ENCODE measurements at regions not wholly inside any gene's neighbourhood (a gene's known extent, or its start where the extent isn't known, plus 50 kb on each side); places are given as distances from the start of the nearest gene placed in this dataset.

DNA sequence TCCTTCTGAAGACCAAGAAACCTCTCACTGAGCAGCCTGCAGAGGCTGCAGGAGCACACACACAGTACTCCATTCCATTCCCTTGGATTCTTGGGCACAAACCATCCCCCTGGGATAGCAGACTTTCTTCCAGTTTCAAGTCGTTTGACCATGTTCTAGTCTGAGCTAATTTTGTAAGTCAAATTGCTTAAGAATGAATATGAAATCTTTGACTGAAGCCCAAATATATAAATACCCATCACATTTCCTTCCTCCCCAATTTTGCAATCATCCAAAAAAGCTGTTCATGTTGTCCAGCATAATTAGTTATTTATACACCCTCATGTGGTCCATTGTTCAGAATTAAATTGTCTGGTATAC is 231.2 kb upstream of the TPRG1 start:
- DNase-seq (ENCODE audit: low read depth), result no peak

DNA sequence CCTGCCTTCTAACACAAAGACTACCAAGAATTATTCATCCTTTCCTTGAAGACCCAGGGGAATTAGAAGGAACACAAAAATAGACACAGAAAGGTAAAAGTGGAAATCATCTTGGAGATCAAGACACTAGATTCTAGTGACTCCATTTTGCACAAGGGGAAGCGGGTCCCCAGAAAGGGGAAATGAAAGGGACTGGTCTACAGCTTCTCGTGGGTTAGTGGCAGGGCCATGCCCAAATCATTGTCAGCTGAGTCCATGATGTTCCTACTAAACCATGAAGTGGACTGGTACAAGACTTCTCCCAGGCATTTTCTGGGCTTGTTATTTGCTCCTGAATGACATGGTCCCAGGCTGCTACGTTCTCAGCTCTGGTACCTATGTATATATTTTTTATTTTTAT is 230.7 kb upstream of the TPRG1 start:
- no peak for DNase-seq (ENCODE audit: low read depth)

- no peak for DNase-seq (ENCODE audit: low read depth)
These were observed 229.6 kb upstream of the TPRG1 start for GRCh38 chr3:188942191-188942590.

GRCh38 chr3:188943591-188943990 is 228.2 kb upstream of the TPRG1 start:
- no peak for DNase-seq (ENCODE audit: low read depth)

DNA sequence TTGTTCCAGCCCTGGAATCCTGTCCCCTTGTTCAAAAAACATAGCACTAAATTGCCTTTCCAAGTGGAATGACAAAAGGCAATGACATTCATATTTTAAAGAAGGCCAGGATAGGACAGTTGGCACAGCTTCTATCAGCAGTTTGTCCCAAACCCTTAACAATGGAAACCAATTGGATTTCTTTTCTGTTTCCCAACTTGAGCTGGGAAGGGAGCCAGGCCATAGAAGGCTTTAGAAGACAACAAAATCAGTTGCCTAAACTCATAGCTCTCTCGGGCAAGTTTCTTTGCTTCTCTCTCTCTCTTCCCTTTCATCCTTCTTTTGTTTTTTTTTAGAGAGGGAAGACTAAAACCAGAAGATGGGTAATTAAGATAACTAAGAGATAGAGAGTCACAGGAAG is 227.7 kb upstream of the TPRG1 start:
- DNase-seq (ENCODE audit: low read depth), result no peak

GRCh38 chr3:188946351-188947240 is 225.2 kb upstream of the TPRG1 start:
- DNase-seq (ENCODE audit: low read depth), result no peak

DNA sequence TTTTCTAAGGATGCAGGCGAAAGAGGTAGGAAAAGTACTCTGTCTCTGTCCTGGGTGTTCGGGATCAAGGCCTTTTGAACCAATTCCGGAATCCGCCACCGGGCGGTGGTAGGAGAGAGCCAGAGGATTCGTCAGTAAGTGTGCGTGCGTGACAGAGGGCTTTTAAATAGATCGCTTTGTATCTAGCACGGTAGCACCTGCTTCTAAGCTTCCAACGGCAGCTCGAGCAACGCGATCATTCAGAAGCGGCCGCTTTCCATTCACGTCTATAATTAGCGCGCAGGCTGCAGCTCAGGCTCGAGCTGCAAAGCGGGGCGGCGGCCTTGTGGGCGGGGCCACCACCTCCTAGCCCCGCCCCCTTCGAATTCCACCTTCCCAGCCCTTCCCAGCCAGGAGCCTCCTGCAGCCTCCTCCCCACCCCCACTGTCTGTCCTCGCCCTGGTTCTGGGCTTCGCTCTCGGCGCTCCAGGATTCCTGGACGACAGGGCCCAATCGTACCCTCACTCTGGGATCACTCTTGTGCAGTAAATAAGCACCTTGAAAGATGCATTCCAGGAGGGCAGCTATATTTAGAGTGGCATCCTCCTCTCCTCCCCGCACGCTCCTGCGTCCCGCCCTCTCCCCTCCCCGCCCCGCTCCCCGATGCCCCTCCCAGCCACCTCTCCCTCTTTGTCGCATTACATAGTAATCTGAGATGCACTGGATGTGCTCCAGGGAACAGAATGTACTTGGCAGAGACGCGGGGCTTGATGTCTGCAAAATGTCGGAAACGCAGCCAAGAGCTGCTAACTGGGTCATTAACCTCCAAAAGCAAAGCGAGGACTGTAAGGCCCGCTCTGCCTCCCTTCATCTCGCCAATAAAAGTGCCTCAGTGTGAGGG is 224.1 kb upstream of the TPRG1 start:
- no peak for DNase-seq (ENCODE audit: low read depth)

- DNase-seq (ENCODE audit: low read depth), result peak; percentile 67
These were observed 223.3 kb upstream of the TPRG1 start for GRCh38 chr3:188948281-188948996.

- no peak for DNase-seq (ENCODE audit: low read depth)
These were observed 222.8 kb upstream of the TPRG1 start for GRCh38 chr3:188948997-188949389.

DNA sequence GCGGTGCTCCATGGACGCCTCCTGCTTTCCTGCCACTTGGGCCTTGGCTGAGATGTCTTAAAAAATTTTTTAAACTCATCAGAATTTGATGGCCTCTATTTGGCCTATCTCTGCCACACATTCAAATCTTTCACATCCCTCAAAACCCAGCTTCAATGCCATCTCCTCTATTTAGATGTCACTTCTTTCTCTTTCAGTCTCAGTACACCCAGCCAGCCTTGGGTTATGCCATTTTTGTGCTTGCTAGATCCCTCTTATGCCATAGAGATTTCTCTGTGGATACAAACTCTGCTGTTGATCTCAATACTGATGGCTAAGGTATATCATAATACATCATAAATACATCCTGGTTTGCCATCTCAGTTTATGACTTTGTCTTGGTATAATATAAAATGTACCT is 222.3 kb upstream of the TPRG1 start:
- DNase-seq (ENCODE audit: low read depth), result no peak

GRCh38 chr3:188949996-188950395 is 221.8 kb upstream of the TPRG1 start:
- DNase-seq (ENCODE audit: low read depth), result no peak

- DNase-seq (ENCODE audit: low read depth), result peak; percentile 82
These were observed 220.8 kb upstream of the TPRG1 start for GRCh38 chr3:188950832-188951489.

- DNase-seq (ENCODE audit: low read depth), result no peak
These were observed 220.0 kb upstream of the TPRG1 start for GRCh38 chr3:188951734-188952133.

DNA sequence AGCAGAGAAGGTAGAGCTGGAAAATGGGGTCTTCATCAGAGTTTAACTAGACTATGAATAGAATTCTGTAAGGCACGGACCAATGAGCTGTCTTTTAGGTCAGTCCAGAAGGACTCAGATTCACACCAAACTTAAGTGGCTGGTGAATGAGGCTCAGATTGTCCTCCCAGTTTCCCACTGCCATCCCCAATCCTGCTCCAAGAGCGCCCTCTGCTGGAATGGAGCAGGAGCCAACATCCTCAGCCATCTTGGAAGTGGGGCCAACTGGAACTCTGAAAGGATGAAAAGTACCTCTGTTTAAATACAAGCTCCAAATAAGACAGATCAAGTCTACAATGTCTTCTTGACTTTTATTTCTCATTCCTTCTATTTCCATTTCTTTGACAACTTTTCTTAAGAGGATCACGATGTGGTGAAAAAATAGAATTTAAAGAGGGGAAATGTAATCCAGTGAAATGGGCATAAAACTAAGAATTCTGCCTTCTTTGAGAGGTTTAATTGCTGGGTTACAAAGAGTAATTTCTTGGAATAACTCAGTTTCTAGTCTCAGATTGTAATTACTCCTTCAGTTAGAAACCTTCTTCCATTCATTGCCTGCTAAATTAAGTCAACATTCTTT is 217.1 kb upstream of the TPRG1 start:
- DNase-seq (ENCODE audit: low read depth), result peak; percentile 71

- no peak for DNase-seq (ENCODE audit: low read depth)
These were observed 215.9 kb upstream of the TPRG1 start for GRCh38 chr3:188955919-188956318.

DNA sequence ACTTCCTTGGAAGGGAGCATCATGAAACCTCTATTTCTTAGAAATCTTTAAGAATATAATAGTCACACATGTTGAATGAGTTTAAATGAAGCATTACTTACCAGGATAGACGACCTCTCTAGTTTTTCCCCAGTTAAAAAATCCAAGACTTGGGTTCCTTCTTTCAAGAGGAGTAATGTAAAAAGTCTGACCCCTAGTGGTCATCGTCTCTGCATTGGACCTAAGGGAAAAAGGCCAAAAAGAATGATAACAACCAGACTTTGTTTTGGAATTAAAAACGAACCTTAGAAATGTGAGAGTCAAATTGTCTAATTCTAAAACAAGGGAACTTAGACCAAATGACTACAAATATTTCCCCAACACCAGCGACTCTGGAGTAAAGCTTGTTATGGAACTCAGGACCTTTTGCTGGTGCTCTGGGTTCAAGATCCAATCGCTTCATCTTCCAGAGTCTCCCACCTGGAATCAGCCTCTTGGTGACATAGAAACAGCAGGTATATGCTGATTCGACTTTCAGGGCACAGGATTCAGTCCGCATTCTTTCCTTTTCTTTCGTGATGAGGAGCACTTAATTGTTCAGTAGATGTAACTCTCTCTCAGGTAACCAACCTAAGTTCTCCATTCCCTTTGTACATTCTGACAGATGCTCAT is 214.8 kb upstream of the TPRG1 start:
- DNase-seq (ENCODE audit: low read depth), result no peak

DNA sequence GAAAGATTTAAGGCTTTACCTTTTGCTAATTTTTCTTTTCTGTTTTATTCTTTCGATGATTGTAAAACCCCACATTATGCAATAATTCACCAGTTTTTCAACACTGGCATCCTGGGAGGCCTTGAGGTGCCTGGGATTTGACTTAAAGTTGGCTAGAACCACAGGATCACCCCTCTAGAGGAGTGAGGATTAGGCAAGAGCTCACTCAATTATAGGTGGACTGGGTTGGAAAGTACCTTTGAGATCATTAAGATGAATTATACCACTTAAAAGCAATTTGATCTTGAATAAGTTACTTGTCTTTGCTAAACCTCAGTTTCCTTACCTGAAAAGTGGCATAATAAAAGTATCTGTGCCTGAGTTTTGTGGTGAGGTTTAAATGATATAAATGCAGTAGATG is 212.8 kb upstream of the TPRG1 start:
- DNase-seq (ENCODE audit: low read depth), result no peak

GRCh38 chr3:188962253-188963247 is 209.2 kb upstream of the TPRG1 start:
- no peak for DNase-seq (ENCODE audit: low read depth)

DNA sequence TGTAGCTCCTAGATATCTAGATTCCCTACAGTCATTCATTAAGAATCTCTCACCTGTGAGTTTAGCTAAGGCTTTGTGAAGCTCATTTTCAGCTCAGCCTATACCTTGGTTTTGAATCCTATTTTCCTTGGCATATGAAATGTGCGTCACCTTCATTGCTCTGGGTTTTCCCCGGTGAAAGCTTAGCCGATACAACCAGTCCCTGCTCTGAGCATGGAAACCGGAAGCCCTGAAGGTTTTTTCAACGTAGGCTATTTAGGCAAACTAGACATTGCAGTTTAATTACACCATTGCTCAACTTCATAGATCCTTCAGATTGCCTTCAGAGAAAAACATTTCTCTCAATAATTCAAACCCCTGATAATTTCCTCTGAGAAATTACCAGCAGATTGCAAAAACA is 206.8 kb upstream of the TPRG1 start:
- DNase-seq (ENCODE audit: low read depth), result no peak

DNA sequence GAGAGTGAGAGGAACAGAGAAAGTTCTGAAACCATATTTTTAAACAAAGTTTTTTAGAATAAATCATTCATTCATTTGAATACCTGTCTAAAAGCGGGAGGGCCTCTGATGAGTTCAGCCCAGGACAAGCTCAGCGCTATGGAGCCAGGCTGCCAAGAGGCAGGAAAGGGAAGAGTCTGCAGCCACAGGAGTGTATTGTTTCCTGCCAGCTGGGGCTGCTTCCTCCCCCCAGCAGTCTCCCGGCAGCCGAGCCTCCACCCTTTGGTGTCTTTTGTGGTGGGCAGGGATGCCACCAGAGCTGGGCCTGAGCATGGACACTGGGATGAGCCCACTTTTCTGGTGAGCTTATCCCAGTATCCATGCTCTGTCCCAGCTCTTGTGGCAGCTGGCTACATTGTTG is 199.5 kb upstream of the TPRG1 start:
- DNase-seq (ENCODE audit: low read depth), result no peak

All from HS-27A (cell line).